DND-41 (cell line): ENCODE measurements at regions not wholly inside any gene's neighbourhood (a gene's known extent, or its start where the extent isn't known, plus 50 kb on each side); places are given as distances from the start of the nearest gene placed in this dataset.
A peak's percentile ranks its signal among the peaks of the same experiment; 100 is the strongest.

ENCODE experiments used
- ATAC-seq: fragments of 200-7000 bp; cut with Tn5 transposase; 3 replicates; pipeline ENCODE4 v1.9.1; 2021; ENCODE audit warnings: low read depth; ENCODE audit not compliant: insufficient read depth
- DNase-seq: peaks from one replicate; pipeline ENCODE4 v3.0.0-alpha.2; 2020
- H2AFZ ChIP-seq: 2 replicates; pipeline ENCODE4 v1.6.0; 2012; ENCODE audit warnings: low read depth, low read length
- H3K27ac ChIP-seq: 2 replicates; pipeline ENCODE4 v1.5.1; 2012; ENCODE audit warnings: low read length, inconsistent platforms
- H3K27me3 ChIP-seq: fragments of 200-600 bp; sonication (generic); 2 replicates; pipeline ENCODE4 v1.6.0; 2012; ENCODE audit warnings: low read length, mild to moderate bottlenecking, inconsistent platforms; ENCODE audit not compliant: insufficient read depth, poor library complexity
- H3K36me3 ChIP-seq: 2 replicates; pipeline ENCODE4 v1.5.1; 2012; ENCODE audit warnings: low read length, inconsistent platforms; ENCODE audit not compliant: insufficient read depth
- H3K4me1 ChIP-seq: 2 replicates; pipeline ENCODE4 v1.5.1; 2012; ENCODE audit warnings: mild to moderate bottlenecking, low read length; ENCODE audit not compliant: insufficient read depth
- H3K4me2 ChIP-seq: 2 replicates; pipeline ENCODE4 v1.6.0; 2012; ENCODE audit warnings: mild to moderate bottlenecking, moderate library complexity, low read length, inconsistent platforms; ENCODE audit not compliant: insufficient read depth
- H3K4me3 ChIP-seq, 2 experiments: fragments of 200-600 bp in 1 of 2; shearing (Covaris generic) in 1 of 2; 2 replicates each; pipeline ENCODE4 v1.5.1; 2012 to 2016; ENCODE audit warnings: inconsistent platforms in 2 of 2, low read length in 2 of 2, mild to moderate bottlenecking in 2 of 2, low read depth in 1 of 2, moderate library complexity in 1 of 2
- H3K79me2 ChIP-seq: 2 replicates; pipeline ENCODE4 v1.6.0; 2012; ENCODE audit warnings: low read length, inconsistent platforms; ENCODE audit not compliant: insufficient read depth
- H3K9ac ChIP-seq: 2 replicates; pipeline ENCODE4 v1.6.0; 2012; ENCODE audit warnings: low read depth, mild to moderate bottlenecking, inconsistent platforms, low read length, moderate library complexity
- H3K9me3 ChIP-seq: 2 replicates; pipeline ENCODE4 v1.5.1; 2012; ENCODE audit warnings: low read length, moderate library complexity, mild to moderate bottlenecking, inconsistent platforms; ENCODE audit not compliant: insufficient read depth, severe bottlenecking
- H4K20me1 ChIP-seq: 2 replicates; pipeline ENCODE4 v1.6.0; 2012; ENCODE audit warnings: low read length; ENCODE audit not compliant: insufficient read depth
- EZH2 ChIP-seq: IDR thresholded peaks from 3 replicates; pipeline ENCODE4 v1.6.1; 2012; ENCODE audit warnings: borderline replicate concordance, low read depth, mild to moderate bottlenecking, moderate library complexity, low read length, inconsistent platforms; ENCODE audit not compliant: severe bottlenecking
- TF ChIP-seq, protein P1 (sequence below): IDR thresholded peaks from 2 replicates; pipeline ENCODE4 v1.5.1; 2012; ENCODE audit warnings: borderline replicate concordance, low read length, moderate library complexity, mild to moderate bottlenecking; ENCODE audit not compliant: poor library complexity, severe bottlenecking; ENCODE audit errors: extremely low read depth

DNA sequence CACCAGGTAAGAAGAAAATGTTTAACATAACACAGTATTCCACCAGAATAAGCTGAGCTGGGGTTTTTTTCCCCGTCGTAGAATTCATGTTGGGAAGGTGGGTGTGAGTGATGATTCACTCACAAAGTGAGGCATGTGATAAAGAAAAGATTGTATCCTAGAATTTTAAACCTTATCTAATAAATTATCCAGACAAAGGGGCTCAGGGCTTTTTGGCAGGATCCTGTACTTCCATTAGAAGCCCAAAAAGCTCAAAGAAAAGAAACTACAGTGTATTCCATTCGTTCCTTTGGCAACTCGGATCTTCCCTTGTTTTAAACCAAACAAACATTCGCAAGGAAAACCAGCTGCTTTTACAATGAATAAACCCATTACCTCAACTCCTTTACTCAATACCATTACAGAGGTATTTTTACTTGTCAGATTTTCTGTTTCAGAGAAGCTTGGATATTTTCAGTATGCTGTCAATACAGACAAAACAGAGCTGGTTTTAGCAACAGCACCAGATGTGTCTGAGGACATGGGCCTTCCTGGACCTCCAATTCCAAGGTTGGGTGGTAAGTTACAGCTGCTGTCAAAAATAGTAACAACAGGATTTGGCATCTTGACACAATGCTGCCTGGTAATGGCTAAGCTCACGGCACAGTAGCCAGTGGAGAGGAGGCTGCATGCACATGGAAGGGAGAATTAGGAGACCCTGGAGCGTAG, 159.9 kb upstream of the RUNX1 start:
- no peaks in the 10 kb centered on the region for H3K27me3 ChIP-seq
- H2AFZ ChIP-seq = no peak overlapping the region
- no peaks in the 10 kb centered on the region for H4K20me1 ChIP-seq
- ATAC-seq (no peak), DNase-seq (no peak)
- no peak for TF ChIP-seq EZH2
- TF ChIP-seq, protein P1, sequence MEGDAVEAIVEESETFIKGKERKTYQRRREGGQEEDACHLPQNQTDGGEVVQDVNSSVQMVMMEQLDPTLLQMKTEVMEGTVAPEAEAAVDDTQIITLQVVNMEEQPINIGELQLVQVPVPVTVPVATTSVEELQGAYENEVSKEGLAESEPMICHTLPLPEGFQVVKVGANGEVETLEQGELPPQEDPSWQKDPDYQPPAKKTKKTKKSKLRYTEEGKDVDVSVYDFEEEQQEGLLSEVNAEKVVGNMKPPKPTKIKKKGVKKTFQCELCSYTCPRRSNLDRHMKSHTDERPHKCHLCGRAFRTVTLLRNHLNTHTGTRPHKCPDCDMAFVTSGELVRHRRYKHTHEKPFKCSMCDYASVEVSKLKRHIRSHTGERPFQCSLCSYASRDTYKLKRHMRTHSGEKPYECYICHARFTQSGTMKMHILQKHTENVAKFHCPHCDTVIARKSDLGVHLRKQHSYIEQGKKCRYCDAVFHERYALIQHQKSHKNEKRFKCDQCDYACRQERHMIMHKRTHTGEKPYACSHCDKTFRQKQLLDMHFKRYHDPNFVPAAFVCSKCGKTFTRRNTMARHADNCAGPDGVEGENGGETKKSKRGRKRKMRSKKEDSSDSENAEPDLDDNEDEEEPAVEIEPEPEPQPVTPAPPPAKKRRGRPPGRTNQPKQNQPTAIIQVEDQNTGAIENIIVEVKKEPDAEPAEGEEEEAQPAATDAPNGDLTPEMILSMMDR = no peak
- H3K36me3 ChIP-seq = no peaks in the 10 kb centered on the region
- H3K9me3 ChIP-seq = peaks cover 6% of the 10 kb centered on the region
- peaks cover 21% of the 10 kb centered on the region for H3K4me1 ChIP-seq
- H3K27ac ChIP-seq = no peak overlapping the region
- no peak overlapping the region for H3K4me3 ChIP-seq
- H3K79me2 ChIP-seq = no peaks in the 10 kb centered on the region
- H3K4me2 ChIP-seq = no peak overlapping the region
- H3K9ac ChIP-seq = no peak overlapping the region

- no peaks in the 10 kb centered on the region for H4K20me1 ChIP-seq
- H3K36me3 ChIP-seq = no peaks in the 10 kb centered on the region
- H3K79me2 ChIP-seq = no peaks in the 10 kb centered on the region
- H3K9me3 ChIP-seq = peaks cover 6% of the 10 kb centered on the region
- no peak overlapping the region for H3K4me2 ChIP-seq
- H3K27me3 ChIP-seq = no peaks in the 10 kb centered on the region
- peaks cover 21% of the 10 kb centered on the region for H3K4me1 ChIP-seq
- no peak overlapping the region for H3K27ac ChIP-seq
- no peak overlapping the region for H3K4me3 ChIP-seq
- H2AFZ ChIP-seq = no peak overlapping the region
- TF ChIP-seq, protein P1 = no peak
- H3K9ac ChIP-seq = no peak overlapping the region
- DNase-seq (no peak), ATAC-seq (no peak)
Measured at GRCh38 chr21:35208104-35208503, 159.0 kb upstream of the RUNX1 start.

GRCh38 chr21:35207322-35207721, 158.2 kb upstream of the RUNX1 start:
- H3K4me2 ChIP-seq = no peak overlapping the region
- 0 out of 2 replicates have a peak overlapping the region, but pooled peaks have one; percentile 10 for H3K27ac ChIP-seq
- peaks cover 21% of the 10 kb centered on the region for H3K4me1 ChIP-seq
- H3K27me3 ChIP-seq = no peaks in the 10 kb centered on the region
- H3K4me3 ChIP-seq = no peak overlapping the region
- ATAC-seq (no peak), DNase-seq (no peak)
- H3K9me3 ChIP-seq = peaks cover 6% of the 10 kb centered on the region
- H3K9ac ChIP-seq = no peak overlapping the region
- no peaks in the 10 kb centered on the region for H3K79me2 ChIP-seq
- no peaks in the 10 kb centered on the region for H4K20me1 ChIP-seq
- H3K36me3 ChIP-seq = no peaks in the 10 kb centered on the region
- no peak overlapping the region for H2AFZ ChIP-seq
- no peak for TF ChIP-seq EZH2
- TF ChIP-seq, protein P1 = no peak
